HG02642 (cell line): ENCODE measurements at regions not wholly inside any gene's neighbourhood (a gene's known extent, or its start where the extent isn't known, plus 50 kb on each side); places are given as distances from the start of the nearest gene placed in this dataset.

Source experiments
- ATAC-seq: cut with Tn5 transposase; IDR thresholded peaks from one replicate; pipeline ENCODE4 v1.9.1; 2021; ENCODE audit warnings: mild to moderate bottlenecking; ENCODE audit not compliant: unreplicated experiment, poor library complexity

GRCh38 chr20:24738058-24738775 is 210.9 kb upstream of the CST7 start:
- no peak for ATAC-seq

GRCh38 chr20:24738981-24739633 is 210.0 kb upstream of the CST7 start:
- peak; percentile 47 for ATAC-seq

DNA sequence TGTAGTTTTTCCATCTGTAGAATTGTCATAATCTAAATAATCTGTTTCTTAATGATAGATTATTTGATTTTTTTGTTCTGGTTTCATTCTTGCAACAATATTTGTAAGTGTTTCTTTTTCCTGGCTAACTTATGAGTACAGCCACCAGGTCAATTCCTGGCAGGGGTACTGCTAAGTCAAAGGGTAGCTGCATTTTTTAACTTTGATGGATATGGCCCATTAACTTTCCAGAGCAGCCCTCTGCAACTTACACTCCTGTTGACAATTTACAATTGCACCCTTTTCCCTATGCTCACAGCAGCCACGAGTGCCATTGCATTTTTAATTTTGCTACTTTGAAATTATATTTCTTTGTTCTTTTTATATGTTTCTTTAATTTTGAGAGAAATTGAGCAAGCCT is 209.3 kb upstream of the CST7 start:
- no peak for ATAC-seq

GRCh38 chr20:24741493-24742072 is 207.5 kb upstream of the CST7 start:
- ATAC-seq: no peak

- ATAC-seq: no peak
Measured at GRCh38 chr20:24742436-24742835, 206.6 kb upstream of the CST7 start.

- ATAC-seq: no peak
Measured at GRCh38 chr20:24742989-24743388, 206.1 kb upstream of the CST7 start.

DNA sequence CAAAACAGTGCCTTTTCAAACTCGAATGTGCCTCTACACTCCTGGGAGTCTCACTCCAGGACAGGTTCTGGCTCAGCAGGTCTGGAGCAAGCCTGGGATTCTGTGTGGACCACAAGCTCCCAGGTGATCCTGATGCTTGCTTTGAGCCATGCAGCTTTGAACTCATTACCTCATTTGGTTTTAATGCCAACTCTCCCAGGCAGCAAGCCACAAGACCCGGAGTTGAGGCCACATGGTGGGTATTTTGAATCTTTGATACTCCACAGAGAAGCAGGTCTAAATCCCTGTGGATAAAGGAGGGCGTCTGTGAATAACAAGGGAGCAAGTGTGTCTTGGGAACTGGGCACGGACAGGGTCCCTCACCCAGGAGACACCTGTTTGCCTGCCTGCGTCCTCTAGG is 205.4 kb upstream of the CST7 start:
- no peak for ATAC-seq

DNA sequence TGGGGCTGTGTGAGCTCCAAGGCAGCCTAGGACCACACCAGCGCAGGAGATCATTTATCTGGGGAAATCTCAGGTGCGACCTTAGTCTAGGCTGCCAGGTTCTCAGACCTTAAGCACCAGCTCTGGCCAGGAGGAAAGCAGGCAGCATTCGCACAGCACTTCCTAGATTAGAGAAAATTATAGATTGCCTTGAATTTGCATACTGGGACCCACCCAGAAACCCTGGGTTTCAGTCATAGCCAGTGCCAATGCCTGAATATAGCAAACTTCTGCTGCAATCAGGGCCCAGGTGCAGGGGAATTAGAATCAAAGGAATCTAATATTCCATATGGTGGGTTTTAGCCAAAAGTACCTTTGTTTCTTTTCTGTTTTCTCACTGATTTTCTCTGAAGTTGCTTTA is 204.3 kb upstream of the CST7 start:
- no peak for ATAC-seq

GRCh38 chr20:24745206-24745605 is 203.9 kb upstream of the CST7 start:
- ATAC-seq: no peak

- ATAC-seq: no peak
Measured at GRCh38 chr20:24745617-24746350, 203.3 kb upstream of the CST7 start.

GRCh38 chr20:24746351-24746685 is 202.8 kb upstream of the CST7 start:
- no peak for ATAC-seq

DNA sequence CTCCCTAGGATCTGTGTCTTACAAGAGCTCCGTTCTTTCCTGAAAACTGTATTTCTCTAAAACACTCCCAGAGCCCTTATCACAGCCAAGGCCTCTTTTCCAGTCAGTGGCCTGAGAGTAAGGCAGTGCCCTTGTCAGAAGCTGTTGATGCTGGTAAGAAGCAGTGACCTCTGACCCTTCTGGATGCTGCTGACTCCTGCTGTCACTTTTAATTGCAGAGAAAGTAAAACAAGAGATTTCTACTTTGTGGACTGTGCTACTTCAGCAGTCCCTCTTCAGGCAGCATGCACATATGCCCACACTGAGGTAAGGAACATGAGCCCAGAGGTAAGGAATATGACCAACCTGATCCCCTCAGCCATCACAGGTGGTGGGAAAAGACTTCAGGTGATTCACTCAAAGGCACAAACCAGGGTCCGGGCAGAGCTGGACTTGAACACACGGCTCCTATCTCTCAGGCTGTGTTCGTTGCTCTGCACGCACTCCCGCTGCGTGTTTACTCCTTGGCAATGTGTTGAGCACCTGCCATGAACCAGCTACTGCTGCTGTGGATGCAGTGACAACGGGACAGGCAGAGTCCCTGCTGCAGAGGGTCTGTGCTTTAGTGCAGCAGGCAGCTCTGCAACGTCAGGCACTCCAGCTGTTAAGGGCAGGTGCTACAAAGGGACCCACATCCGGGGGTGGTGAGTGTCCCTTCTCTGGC is 201.9 kb upstream of the CST7 start:
- no peak for ATAC-seq

DNA sequence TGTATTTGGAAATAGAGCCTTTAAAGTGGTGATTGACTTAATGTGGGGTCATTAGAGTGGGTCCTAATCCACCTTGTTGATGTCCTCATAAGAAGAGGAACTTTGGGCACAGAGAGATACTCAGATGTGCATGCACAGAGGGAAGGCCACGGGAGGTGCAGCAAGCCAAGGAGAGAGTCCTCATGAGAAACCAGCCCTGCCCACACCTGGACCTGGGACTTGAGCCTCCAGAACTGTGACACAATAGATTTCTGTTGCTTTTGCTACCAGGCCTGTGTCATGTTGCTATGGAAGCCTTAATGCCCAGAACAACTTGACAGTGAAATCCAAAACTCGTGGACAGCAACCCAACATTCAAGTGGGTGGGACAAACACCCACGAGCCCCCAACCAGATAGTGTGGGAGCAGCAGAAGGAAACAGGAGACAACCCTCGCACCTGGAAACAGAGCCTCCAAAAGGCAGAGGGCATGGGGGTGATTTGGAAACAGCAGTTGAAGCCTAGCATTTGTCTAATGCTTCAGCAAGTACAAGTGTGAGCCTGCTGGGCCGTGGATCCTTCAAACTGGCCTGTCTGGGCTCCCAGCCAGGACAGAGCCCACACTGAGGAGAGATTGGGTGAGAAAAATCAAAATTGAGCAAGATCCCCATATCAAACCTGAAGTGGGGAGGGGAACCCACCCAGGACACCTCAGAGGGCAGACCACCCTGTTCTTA is 201.0 kb upstream of the CST7 start:
- ATAC-seq: no peak

DNA sequence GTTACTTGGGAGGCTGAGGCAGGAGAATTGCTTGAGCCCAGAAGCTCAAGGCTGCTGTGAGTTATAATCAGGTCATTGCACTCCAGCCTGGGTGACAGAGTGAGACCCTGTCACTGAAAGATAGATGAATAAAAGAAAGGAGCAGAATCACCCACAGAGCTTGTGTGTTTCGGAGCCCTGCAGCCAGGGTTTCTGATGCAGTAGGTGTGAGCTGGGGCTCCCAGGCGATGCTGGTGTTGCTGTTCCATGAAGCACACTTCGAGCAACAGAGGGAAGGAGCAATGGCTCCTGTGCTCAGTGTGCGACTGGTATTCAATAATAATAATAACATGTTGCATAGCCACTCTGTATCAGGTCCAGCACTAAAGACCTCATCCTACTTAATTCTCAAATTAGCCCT is 197.5 kb upstream of the CST7 start:
- ATAC-seq: no peak

GRCh38 chr20:24752612-24753011 is 196.5 kb upstream of the CST7 start:
- no peak for ATAC-seq

DNA sequence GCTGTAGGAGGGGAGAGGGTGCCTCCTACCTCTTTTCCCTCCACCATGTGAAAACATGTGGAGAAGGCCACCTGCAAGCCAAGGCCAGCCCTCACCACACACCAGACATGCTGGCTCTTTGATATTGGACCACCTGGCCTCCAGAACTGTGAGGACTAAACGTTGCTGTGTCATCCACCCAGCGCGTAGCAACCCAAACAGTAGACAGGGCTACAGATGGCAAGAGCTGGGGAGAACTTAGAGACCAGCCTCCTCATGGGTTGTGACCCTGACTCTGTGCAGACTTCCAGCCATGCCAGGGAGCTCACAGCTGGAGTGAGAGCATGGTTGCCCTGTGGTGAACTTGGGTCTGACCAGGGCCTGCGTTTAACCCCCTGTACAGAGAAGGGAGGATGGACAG is 195.9 kb upstream of the CST7 start:
- no peak for ATAC-seq

DNA sequence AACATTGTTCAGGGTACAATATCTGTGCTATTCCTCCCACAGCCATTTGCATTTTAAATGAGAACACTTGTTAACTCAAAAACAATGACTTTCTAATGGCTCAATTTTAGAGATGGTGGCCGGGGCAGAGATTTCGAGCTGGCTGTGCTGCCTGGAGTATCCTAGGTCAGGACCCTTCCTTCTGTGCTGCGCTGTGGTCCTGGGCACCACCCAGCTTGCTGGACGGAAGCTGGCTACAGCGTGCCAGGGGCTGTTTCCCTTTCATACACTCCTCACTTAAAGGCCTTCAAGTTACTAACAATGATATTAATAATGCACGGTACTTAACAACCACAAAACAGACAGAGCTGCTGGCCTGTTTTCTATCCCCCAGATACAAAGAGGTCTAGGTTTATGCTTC is 194.4 kb upstream of the CST7 start:
- no peak for ATAC-seq

DNA sequence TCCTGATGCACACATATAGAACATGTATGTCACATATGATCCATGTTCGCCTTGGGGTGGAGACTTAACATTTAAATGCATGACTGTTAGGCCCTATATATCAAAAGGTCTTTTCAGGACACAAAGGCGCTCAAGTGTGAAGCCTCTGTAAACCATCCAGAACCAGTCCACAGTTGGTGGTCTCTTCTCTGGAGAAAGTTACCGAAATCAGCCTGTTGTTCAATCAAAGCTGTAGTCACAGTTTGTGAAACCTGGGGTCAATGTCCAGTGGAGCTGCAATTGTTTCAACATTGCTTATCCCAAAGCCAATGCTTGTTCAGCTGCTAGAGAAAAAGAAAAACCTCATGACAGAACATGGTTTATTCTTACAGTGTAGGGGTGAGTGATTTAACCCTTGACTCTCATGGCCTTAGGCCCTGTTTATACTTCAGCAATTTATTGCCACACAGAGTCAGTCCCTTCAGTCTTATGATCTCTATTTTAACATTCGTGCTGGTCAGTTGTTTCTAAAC is 193.6 kb upstream of the CST7 start:
- ATAC-seq: no peak

GRCh38 chr20:24756292-24757025 is 192.6 kb upstream of the CST7 start:
- no peak for ATAC-seq
